H1 (cell line): ENCODE measurements at regions not wholly inside any gene's neighbourhood (a gene's known extent, or its start where the extent isn't known, plus 50 kb on each side); places are given as distances from the start of the nearest gene placed in this dataset.

Experiments used
- CTCF ChIA-PET: fragments of 300-600 bp; sonication (Branson Sonifier 250); formaldehyde crosslinking; loops from one replicate; lab custom pipeline; 2021; ENCODE audit not compliant: partially characterized antibody; lab: Charles Lee
- POLR2A ChIA-PET: fragments of 300-600 bp; sonication (Branson Sonifier 250); formaldehyde crosslinking; loops from one replicate; lab custom pipeline; 2021; ENCODE audit warnings: inconsistent platforms; ENCODE audit not compliant: partially characterized antibody; lab: Charles Lee
- DNase-seq, 2 experiments: peaks; one replicate each; pipeline versions ENCODE4 v3.0.0 to v3.0.0-alpha.2; 2010 to 2022; ENCODE audit warnings: low spot score in 2 of 2, low read depth in 1 of 2, mixed read lengths in 1 of 2
- FAIRE-seq: peaks from 2 replicates; lab custom pipeline; 2011; peaks lifted over from hg19 to GRCh38; lab: Jason Lieb, UNC
- H2AFZ ChIP-seq: 2 replicates; pipeline ENCODE4 v1.8.1; 2012; ENCODE audit warnings: low read length, inconsistent platforms
- H2AK5ac ChIP-seq: 2 replicates; pipeline ENCODE4 v1.6.1; 2013; ENCODE audit warnings: low read depth, low read length
- H2BK120ac ChIP-seq: replicated peaks from 2 replicates; pipeline ENCODE3; 2013; ENCODE audit warnings: low read depth, low read length, inconsistent platforms
- H2BK12ac ChIP-seq: 2 replicates; pipeline ENCODE4 v1.6.1; 2013; ENCODE audit warnings: low read depth, low read length
- H2BK15ac ChIP-seq: 2 replicates; pipeline ENCODE4 v1.6.1; 2013; ENCODE audit warnings: low read length
- H2BK20ac ChIP-seq: 2 replicates; pipeline ENCODE4 v1.6.1; 2013; ENCODE audit warnings: low read length
- H2BK5ac ChIP-seq: 2 replicates; pipeline ENCODE4 v1.6.1; 2013; ENCODE audit warnings: low read depth, low read length
- H3K14ac ChIP-seq: 2 replicates; pipeline ENCODE4 v1.6.1; 2013; ENCODE audit warnings: inconsistent platforms; ENCODE audit not compliant: insufficient read length
- H3K18ac ChIP-seq: 2 replicates; pipeline ENCODE4 v1.6.1; 2013; ENCODE audit warnings: low read length; ENCODE audit errors: extremely low read depth
- H3K23ac ChIP-seq: 2 replicates; pipeline ENCODE4 v1.6.1; 2013; ENCODE audit warnings: inconsistent platforms; ENCODE audit not compliant: insufficient read length
- H3K23me2 ChIP-seq: 2 replicates; pipeline ENCODE4 v1.6.1; 2013; ENCODE audit warnings: low read depth, low read length
- H3K27ac ChIP-seq: 2 replicates; pipeline ENCODE4 v1.6.1; 2011; ENCODE audit warnings: low read depth, low read length, inconsistent platforms
- H3K27me3 ChIP-seq, 4 experiments: replicated peaks in 1 of 4; 1 replicate in 1 of 4; 2 replicates in 3 of 4; pipeline versions ENCODE4 v1.6.1 to v1.8.1; 2011 to 2013; ENCODE audit warnings: low read length in 3 of 4, mild to moderate bottlenecking in 3 of 4, inconsistent platforms in 2 of 4, mixed read lengths in 2 of 4, moderate library complexity in 1 of 4; ENCODE audit not compliant: control insufficient read depth in 3 of 4, insufficient read depth in 3 of 4; ENCODE audit errors: extremely low read depth in 1 of 4
- H3K36me3 ChIP-seq, 4 experiments: 2 replicates each; pipeline versions ENCODE4 v1.6.1 to v1.8.1; 2011 to 2013; ENCODE audit warnings: mild to moderate bottlenecking in 4 of 4, low read length in 3 of 4, moderate library complexity in 2 of 4, control low read depth in 1 of 4, inconsistent platforms in 1 of 4; ENCODE audit not compliant: insufficient read depth in 4 of 4, control insufficient read depth in 2 of 4
- H3K4ac ChIP-seq: replicated peaks from 2 replicates; pipeline ENCODE3; 2013; ENCODE audit warnings: low read length, low read depth, mixed read lengths, inconsistent platforms; ENCODE audit not compliant: insufficient read length
- H3K4me1 ChIP-seq, 4 experiments: replicated peaks in 1 of 4; 1 replicate in 1 of 4; 2 replicates in 3 of 4; pipeline versions ENCODE4 v1.6.1 to v1.8.1; 2011 to 2013; ENCODE audit warnings: low read length in 3 of 4, inconsistent platforms in 2 of 4, mixed read lengths in 1 of 4; ENCODE audit not compliant: insufficient read depth in 4 of 4, control insufficient read depth in 3 of 4
- H3K4me2 ChIP-seq, 2 experiments: 2 replicates each; pipeline versions ENCODE4 v1.6.1 to v1.8.1; 2011 to 2013; ENCODE audit warnings: low read depth in 2 of 2, low read length in 2 of 2, control low read depth in 1 of 2, inconsistent platforms in 1 of 2, mild to moderate bottlenecking in 1 of 2; ENCODE audit not compliant: insufficient read depth in 1 of 2
- H3K4me3 ChIP-seq, 4 experiments: fragments of 200-600, 300-600 bp in 1 of 4; sonication (generic), shearing (Covaris generic), sonication (Bioruptor Twin) in 1 of 4; 2 replicates each; pipeline versions ENCODE4 v1.5.1 to v1.8.1; 2011 to 2016; ENCODE audit warnings: low read length in 4 of 4, low read depth in 3 of 4, control low read depth in 2 of 4, inconsistent platforms in 2 of 4, mild to moderate bottlenecking in 2 of 4, mixed read lengths in 1 of 4, moderate library complexity in 1 of 4; ENCODE audit not compliant: insufficient read depth in 2 of 4; ENCODE audit errors: extremely low read depth in 1 of 4
- H3K56ac ChIP-seq: replicated peaks from 2 replicates; pipeline ENCODE3; 2013; ENCODE audit warnings: low read depth, mild to moderate bottlenecking, mixed read lengths, low read length, inconsistent platforms; ENCODE audit not compliant: insufficient read length
- H3K79me1 ChIP-seq: 2 replicates; pipeline ENCODE4 v1.6.1; 2013; ENCODE audit warnings: low read depth, low read length, control low read depth
- H3K79me2 ChIP-seq, 2 experiments: 2 replicates each; pipeline versions ENCODE4 v1.6.1 to v1.8.1; 2012 to 2013; ENCODE audit warnings: low read length in 2 of 2, mild to moderate bottlenecking in 2 of 2, inconsistent platforms in 1 of 2; ENCODE audit not compliant: insufficient read depth in 2 of 2, control insufficient read depth in 1 of 2
- H3K9ac ChIP-seq, 4 experiments: replicated peaks in 1 of 4; 1 replicate in 1 of 4; 2 replicates in 3 of 4; pipeline versions ENCODE4 v1.6.1 to v1.8.1; 2011 to 2013; ENCODE audit warnings: low read depth in 3 of 4, low read length in 3 of 4, control low read depth in 2 of 4, mild to moderate bottlenecking in 2 of 4, moderate library complexity in 2 of 4, inconsistent platforms in 1 of 4; ENCODE audit errors: extremely low read depth in 1 of 4
- H3K9me3 ChIP-seq, 2 experiments: 2 replicates each; pipeline versions ENCODE4 v1.6.1 to v1.8.1; 2012 to 2013; ENCODE audit warnings: mild to moderate bottlenecking in 2 of 2, moderate library complexity in 2 of 2, control low read depth in 1 of 2, inconsistent platforms in 1 of 2, low read depth in 1 of 2, low read length in 1 of 2, mixed read lengths in 1 of 2; ENCODE audit not compliant: insufficient read depth in 2 of 2
- H4K20me1 ChIP-seq, 2 experiments: replicated peaks in 1 of 2; 2 replicates each; pipeline versions ENCODE3 to v1.8.1; 2011 to 2013; ENCODE audit warnings: inconsistent platforms in 2 of 2, low read length in 2 of 2, mild to moderate bottlenecking in 1 of 2; ENCODE audit not compliant: insufficient read depth in 2 of 2, control insufficient read depth in 1 of 2
- H4K5ac ChIP-seq: 2 replicates; pipeline ENCODE4 v1.6.1; 2013; ENCODE audit warnings: low read length, low read depth, mixed read lengths, inconsistent platforms; ENCODE audit not compliant: insufficient read length
- H4K8ac ChIP-seq: 2 replicates; pipeline ENCODE4 v1.8.0; 2013; ENCODE audit warnings: mild to moderate bottlenecking, moderate library complexity, low read length, inconsistent platforms; ENCODE audit not compliant: insufficient read depth; ENCODE audit errors: extremely low read depth
- H4K91ac ChIP-seq: replicated peaks from 2 replicates; pipeline ENCODE3; 2013; ENCODE audit warnings: low read length, mixed read lengths, inconsistent platforms; ENCODE audit not compliant: insufficient read length
- TBP ChIP-seq: IDR thresholded peaks from 2 replicates; pipeline ENCODE4 v1.6.1; 2011; ENCODE audit warnings: low read depth, low read length, improper control_type of control experiment
- WGBS, 2 experiments: shearing (Covaris generic) in 1 of 2; methylation state at CpG; one replicate each; pipeline versions ENCODE4 v1.1.6 to v1.1.7; 2013 to 2015; ENCODE audit warnings: low lambda C conversion rate in 2 of 2, mixed read lengths in 2 of 2, inconsistent platforms in 1 of 2, low coverage in 1 of 2, missing lambda C conversion rate in 1 of 2; ENCODE audit not compliant: insufficient replicate concordance in 2 of 2, insufficient coverage in 1 of 2, insufficient read length in 1 of 2; ENCODE audit errors: extremely low coverage in 1 of 2, missing lambda C conversion rate in 1 of 2; 5-methylcytosine and 5-hydroxymethylcytosine counted together

- WGBS, 2 experiments: 93% methylated on average over 1 of the region's 1 CpG; no CpG with 5 or more reads in 1 of the 2 experiments
- CTCF ChIA-PET: no interaction called here
- H3K27ac ChIP-seq: no peak overlapping the region
These were observed 80.3 kb downstream of the UFM1 start for GRCh38 chr13:38429916-38430315.

More at GRCh38 chr13:38429916-38430315, 80.3 kb downstream of the UFM1 start:
- Histone ChIP-seq H2AK5ac (no peak overlapping the region), H2BK15ac (no peak overlapping the region), H4K20me1 (no peaks in the 10 kb centered on the region), H3K79me2 (no peaks in the 10 kb centered on the region), H3K4me1 (no peaks in the 10 kb centered on the region), H3K27me3 (no peaks in the 10 kb centered on the region), H3K36me3 (no peaks in the 10 kb centered on the region), H3K9ac (no peak overlapping the region), H3K4me2 (no peak overlapping the region), H4K5ac (no peak overlapping the region), H2BK20ac (no peak overlapping the region), H2BK120ac (no peak overlapping the region), H3K4ac (no peak overlapping the region), H3K23ac (no peak overlapping the region), H3K9me3 (no peaks in the 10 kb centered on the region), H2BK12ac (no peak overlapping the region), H3K23me2 (no peaks in the 10 kb centered on the region), H3K4me3 (no peak overlapping the region), H4K91ac (no peak overlapping the region), H3K56ac (no peak overlapping the region), H4K8ac (no peak overlapping the region), H3K79me1 (no peaks in the 10 kb centered on the region), H3K14ac (no peak overlapping the region), H2AFZ (no peak overlapping the region), H2BK5ac (no peak overlapping the region), H3K18ac (no peak overlapping the region)
- DNase-seq (no peak), FAIRE-seq (no peak)
- POLR2A ChIA-PET: no interaction called here
- TF ChIP-seq TBP: no peak
